Aorta (tissue), 5 donors: ENCODE measurements at regions not wholly inside any gene's neighbourhood (a gene's known extent, or its start where the extent isn't known, plus 50 kb on each side); places are given as distances from the start of the nearest gene placed in this dataset.
A peak's percentile ranks its signal among the peaks of the same experiment; 100 is the strongest.

Source experiments
- ATAC-seq: fragments of 200-7000 bp; cut with Tn5 transposase; one replicate; pipeline ENCODE4 v1.9.1; 2022; ENCODE audit warnings: moderate library complexity; ENCODE audit not compliant: low FRiP score
- DNase-seq, 2 donors: peaks; one replicate each; pipeline ENCODE4 v3.0.0-alpha.2; 2020
- H3K27ac ChIP-seq, 2 donors: one replicate each; pipeline ENCODE4 v1.5.1; 2013; ENCODE audit warnings: low read length in 2 of 2, mild to moderate bottlenecking in 2 of 2, moderate library complexity in 2 of 2, control low read depth in 1 of 2, inconsistent platforms in 1 of 2, low read depth in 1 of 2
- H3K27me3 ChIP-seq, 2 donors: one replicate each; pipeline ENCODE4 v1.6.1; 2013; ENCODE audit warnings: control low read depth in 1 of 2, low read length in 1 of 2, mild to moderate bottlenecking in 1 of 2, moderate library complexity in 1 of 2; ENCODE audit not compliant: insufficient read depth in 2 of 2, control insufficient read depth in 1 of 2
- H3K36me3 ChIP-seq, 2 donors: one replicate each; pipeline ENCODE4 v1.6.1; 2013; ENCODE audit warnings: control low read depth in 1 of 2, low read length in 1 of 2, mild to moderate bottlenecking in 1 of 2; ENCODE audit not compliant: insufficient read depth in 2 of 2, control insufficient read depth in 1 of 2
- H3K4me1 ChIP-seq, 2 donors: one replicate each; pipeline ENCODE4 v1.6.1; 2013; ENCODE audit warnings: low read length in 2 of 2, control low read depth in 1 of 2, mild to moderate bottlenecking in 1 of 2, moderate library complexity in 1 of 2; ENCODE audit not compliant: insufficient read depth in 2 of 2, control insufficient read depth in 1 of 2
- H3K4me3 ChIP-seq, 2 donors: one replicate each; pipeline ENCODE4 v1.5.1; 2013; ENCODE audit warnings: low read length in 2 of 2, control low read depth in 1 of 2, mild to moderate bottlenecking in 1 of 2
- H3K9me3 ChIP-seq: one replicate; pipeline ENCODE4 v1.6.1; 2013; ENCODE audit warnings: mild to moderate bottlenecking, low read length; ENCODE audit not compliant: control insufficient read depth
- WGBS, 2 donors: extraction: QIAGEN DNeasy Blood & Tissue Kit; methylation state at CpG; one replicate each; pipeline ENCODE4 v1.1.7; 2013; 5-methylcytosine and 5-hydroxymethylcytosine counted together
- intact Hi-C, 2 donors: fragments of 100-400 bp; cut with DNase I; formaldehyde crosslinking; loops; one replicate each; pipeline versions ENCODE4 v1.14.2 to v1.15.0; 2022
- donor health status: healthy with polysubstance abuse.
- donor health status: Bipolar disorder and iron deficiency.
- donor health status: DM: no; HTN: no; CAD: no.
- donor health status: DM: no; HTN: no; CAD: no.
- donor health status: DM: yes; HTN: yes; CAD: no.

GRCh38 chr15:69973880-69974279 is 123.8 kb downstream of the TLE3 start:
- Histone ChIP-seq H3K4me3 (no peak overlapping the region), H3K27ac (no peak overlapping the region), H3K36me3 (no peaks in the 10 kb centered on the region), H3K4me1 (no peaks in the 10 kb centered on the region), H3K9me3 (no peaks in the 10 kb centered on the region), H3K27me3 (no peaks in the 10 kb centered on the region)
- DNase-seq, result no peak
- 31 to 41% methylated on average over 4 of the region's 4 CpGs for WGBS, 2 donors
- intact Hi-C loops, result no loop called here
- ATAC-seq, result no peak

DNA sequence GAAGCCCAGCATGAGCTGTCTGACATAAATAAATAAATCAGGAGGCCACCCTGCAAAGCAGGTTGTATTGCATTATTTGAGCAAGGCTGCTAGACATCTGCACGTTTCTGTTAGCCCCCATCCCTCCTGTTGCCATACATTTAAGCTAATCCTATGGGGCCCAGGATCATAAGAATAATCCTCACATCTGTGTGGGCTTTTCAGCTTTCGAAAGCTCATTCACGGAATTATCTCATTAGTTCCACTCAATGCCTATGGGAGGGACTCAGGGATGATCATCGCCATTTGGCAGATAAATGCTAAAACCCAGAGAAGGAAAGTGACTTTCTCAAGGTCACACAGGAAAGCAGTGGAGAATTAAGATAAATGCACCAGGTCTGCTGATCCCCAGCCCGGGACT is 123.4 kb downstream of the TLE3 start:
- Histone ChIP-seq H3K9me3 (no peaks in the 10 kb centered on the region), H3K4me3 (no peak overlapping the region), H3K27ac (no peak overlapping the region), H3K27me3 (no peaks in the 10 kb centered on the region), H3K36me3 (no peaks in the 10 kb centered on the region), H3K4me1 (no peaks in the 10 kb centered on the region)
- intact Hi-C loops, result no loop called here
- no peak for DNase-seq
- ATAC-seq, result no peak
- 31 to 50% methylated on average over 5 of the region's 5 CpGs for WGBS, 2 donors

- H3K27me3 ChIP-seq, result no peaks in the 10 kb centered on the region
- no peaks in the 10 kb centered on the region for H3K4me1 ChIP-seq
- WGBS, 2 donors, result 17 to 21% methylated on average over 7 of the region's 7 CpGs
- no peak overlapping the region for H3K27ac ChIP-seq
- H3K4me3 ChIP-seq, result no peak overlapping the region
- H3K36me3 ChIP-seq, result no peaks in the 10 kb centered on the region
- intact Hi-C loops, result no loop called here
- ATAC-seq (peak; percentile 59), DNase-seq (no peak)
- H3K9me3 ChIP-seq, result no peaks in the 10 kb centered on the region
These were observed 121.2 kb downstream of the TLE3 start for GRCh38 chr15:69976366-69976994.

DNA sequence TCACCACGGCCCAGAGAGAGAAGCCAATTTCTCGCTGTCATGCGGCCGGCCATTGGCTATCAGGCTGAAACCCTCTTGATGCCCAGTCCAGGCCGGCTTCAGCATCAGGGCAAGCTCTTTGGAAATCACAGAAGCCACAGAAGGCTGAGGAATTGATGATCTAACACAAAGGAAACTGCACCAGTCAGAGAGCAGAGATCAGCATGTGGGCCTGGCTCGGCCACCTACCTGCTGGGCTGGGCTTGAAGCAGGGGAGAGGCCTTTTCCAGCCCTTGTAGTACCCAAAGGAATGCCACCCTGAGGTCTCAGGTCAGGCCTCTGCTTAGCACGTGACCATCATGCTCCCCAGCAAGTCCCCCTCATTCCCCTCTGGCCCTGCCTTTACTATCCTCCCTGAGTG is 119.1 kb downstream of the TLE3 start:
- intact Hi-C loops, result no loop called here
- Histone ChIP-seq H3K27ac (no peak overlapping the region), H3K4me1 (no peaks in the 10 kb centered on the region), H3K27me3 (no peaks in the 10 kb centered on the region), H3K36me3 (no peaks in the 10 kb centered on the region), H3K9me3 (no peaks in the 10 kb centered on the region), H3K4me3 (no peak overlapping the region)
- WGBS, 2 donors, result 68 to 71% methylated on average over 7 of the region's 7 CpGs
- no peak for DNase-seq
- no peak for ATAC-seq

DNA sequence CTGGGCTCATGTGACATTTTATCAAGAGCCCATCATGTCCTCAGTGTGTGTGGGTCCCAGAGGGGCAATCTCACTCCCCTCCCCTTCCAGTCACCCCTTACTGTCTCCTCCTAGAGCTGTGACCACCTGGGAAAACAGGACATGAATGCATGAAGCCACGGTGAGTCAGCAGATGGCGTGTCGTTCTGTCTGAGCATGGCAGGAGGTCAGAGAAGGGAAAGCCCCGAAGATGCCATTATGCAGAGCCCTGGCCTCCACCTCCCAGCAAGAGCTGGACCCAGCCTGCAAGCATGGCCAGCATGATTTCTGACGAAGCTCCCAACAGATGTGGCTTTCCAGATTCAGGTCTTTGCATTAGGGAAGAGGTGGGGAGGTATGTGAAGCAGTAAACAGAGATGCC is 118.5 kb downstream of the TLE3 start:
- ATAC-seq, result no peak
- no peak overlapping the region for H3K27ac ChIP-seq
- intact Hi-C loops, result no loop called here
- H3K27me3 ChIP-seq, result no peaks in the 10 kb centered on the region
- no peak overlapping the region for H3K4me3 ChIP-seq
- H3K9me3 ChIP-seq, result no peaks in the 10 kb centered on the region
- WGBS, 2 donors, result 10 to 16% methylated on average over 5 of the region's 5 CpGs
- H3K36me3 ChIP-seq, result no peaks in the 10 kb centered on the region
- DNase-seq, result no peak
- no peaks in the 10 kb centered on the region for H3K4me1 ChIP-seq

DNA sequence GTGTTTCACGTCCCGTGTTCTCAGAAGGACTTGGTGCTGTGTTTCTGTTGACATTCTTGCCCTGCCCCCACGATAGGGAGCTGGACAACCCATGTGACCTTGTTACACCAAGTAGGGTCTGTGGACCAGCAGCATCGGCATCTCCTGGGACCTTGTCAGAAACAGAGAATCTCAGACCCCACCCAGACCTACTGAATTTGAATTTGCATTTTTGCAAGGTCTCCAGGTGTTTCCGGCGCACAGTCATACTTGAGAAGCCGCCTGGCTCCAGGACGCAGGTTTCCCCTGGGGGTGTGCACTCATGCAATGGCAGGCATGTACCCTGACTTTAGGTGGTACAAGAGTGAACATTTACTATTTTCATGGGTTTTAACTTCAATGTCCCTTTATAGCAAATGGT is 117.9 kb downstream of the TLE3 start:
- H3K27ac ChIP-seq, result no peak overlapping the region
- no peaks in the 10 kb centered on the region for H3K9me3 ChIP-seq
- no peak for ATAC-seq
- 64 to 67% methylated on average over 8 of the region's 8 CpGs for WGBS, 2 donors
- no peaks in the 10 kb centered on the region for H3K4me1 ChIP-seq
- H3K36me3 ChIP-seq, result no peaks in the 10 kb centered on the region
- DNase-seq, result no peak
- H3K27me3 ChIP-seq, result no peaks in the 10 kb centered on the region
- H3K4me3 ChIP-seq, result no peak overlapping the region
- intact Hi-C loops, result no loop called here

- Histone ChIP-seq H3K4me1 (no peaks in the 10 kb centered on the region), H3K27ac (no peak overlapping the region), H3K4me3 (no peak overlapping the region), H3K36me3 (no peaks in the 10 kb centered on the region), H3K9me3 (no peaks in the 10 kb centered on the region), H3K27me3 (no peaks in the 10 kb centered on the region)
- intact Hi-C loops, result no loop called here
- WGBS, 2 donors, result 42 to 51% methylated on average over 7 of the region's 7 CpGs
- DNase-seq (no peak), ATAC-seq (no peak)
These were observed 117.2 kb downstream of the TLE3 start for GRCh38 chr15:69980341-69981059.

- Histone ChIP-seq H3K4me3 (no peak overlapping the region), H3K27me3 (no peaks in the 10 kb centered on the region), H3K36me3 (no peaks in the 10 kb centered on the region), H3K27ac (no peak overlapping the region), H3K9me3 (no peaks in the 10 kb centered on the region), H3K4me1 (no peaks in the 10 kb centered on the region)
- intact Hi-C loops, result no loop called here
- ATAC-seq, result no peak
- WGBS, 2 donors, result 63 to 72% methylated on average over 2 of the region's 2 CpGs
- no peak for DNase-seq
These were observed 115.7 kb downstream of the TLE3 start for GRCh38 chr15:69982037-69982436.

DNA sequence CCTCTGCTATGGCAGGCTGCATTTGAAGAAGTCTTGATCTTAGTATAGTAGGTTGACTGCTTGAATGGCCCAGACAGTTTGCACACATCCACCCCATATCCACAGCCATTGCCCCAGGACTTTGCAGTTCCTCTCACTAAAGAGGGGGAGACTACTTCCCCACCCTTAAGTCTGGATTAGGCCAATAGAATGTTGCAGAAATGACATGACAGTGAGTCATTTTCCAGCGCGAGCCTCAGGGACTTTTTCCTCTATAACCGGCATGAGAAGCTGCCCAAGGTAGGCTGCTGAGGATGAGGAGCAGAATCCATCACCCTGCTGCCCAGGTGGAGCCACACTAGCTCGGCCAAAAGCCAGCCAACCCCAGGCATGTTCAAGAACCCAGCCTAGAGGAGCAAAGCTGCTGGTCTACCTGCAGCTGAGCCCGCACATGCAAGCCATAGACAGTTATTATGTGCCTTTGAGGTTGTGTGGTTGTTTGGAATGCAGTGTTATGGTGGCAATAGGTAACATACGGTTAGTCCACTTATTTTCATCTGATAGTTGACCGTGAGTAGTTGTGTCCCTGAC is 113.9 kb downstream of the TLE3 start:
- DNase-seq (no peak), ATAC-seq (no peak)
- H3K4me1 ChIP-seq, result no peaks in the 10 kb centered on the region
- H3K27me3 ChIP-seq, result no peaks in the 10 kb centered on the region
- H3K36me3 ChIP-seq, result no peaks in the 10 kb centered on the region
- no peaks in the 10 kb centered on the region for H3K9me3 ChIP-seq
- no peak overlapping the region for H3K4me3 ChIP-seq
- intact Hi-C loops, result no loop called here
- 82 to 85% methylated on average over 7 of the region's 7 CpGs for WGBS, 2 donors
- H3K27ac ChIP-seq, result no peak overlapping the region
